ENCODE measurements at regions not wholly inside any gene's neighbourhood (a gene's known extent, or its start where the extent isn't known, plus 50 kb on each side); places are given as distances from the start of the nearest gene placed in this dataset.

GRCh38 chr5:40052808-40053207 is 626.9 kb upstream of the PTGER4 start:
- ChIA-PET CTCF (no interaction called here), POLR2A (ENCODE audit: unreplicated experiment) (no interaction called here)
- Histone ChIP-seq H3K9me2 (replicated peaks; ENCODE audit: low read length) (peaks cover 3% of the 10 kb centered on the region), H2AFZ (ENCODE audit: low read length) (no peak overlapping the region), H3K27me3 (ENCODE audit: low read length) (no peaks in the 10 kb centered on the region), H3K79me2 (ENCODE audit: low read length) (no peaks in the 10 kb centered on the region), H3K27ac (ENCODE audit: low read length) (peak overlapping the region; percentile 48), H3K4me2 (ENCODE audit: low read length) (peak overlapping the region; percentile 8), H4K20me1 (ENCODE audit: low read length) (no peaks in the 10 kb centered on the region), H3K4me3 (ENCODE audit: low read length) (no peak overlapping the region), H3K36me3 (ENCODE audit: low read depth, low read length) (no peaks in the 10 kb centered on the region), H3K4me1 (ENCODE audit: insufficient read depth, low read length) (peaks cover 14% of the 10 kb centered on the region), H3F3A (ENCODE audit: low read length, unreplicated experiment) (no peaks in the 10 kb centered on the region), H3K9ac (ENCODE audit: low read length) (no peak overlapping the region), H3K9me3 (ENCODE audit: low read length) (no peaks in the 10 kb centered on the region)
- no TSS peak for BruUV-seq (replicated peaks)
- TF ChIP-seq CTCF (conservative IDR thresholded peaks at IDR 0.05; ENCODE audit: low read depth, low read length) (no peak), EZH2phosphoT487 (IDR thresholded peaks at IDR 0.05; ENCODE audit: borderline replicate concordance, low read length) (no peak), EZH2 (IDR thresholded peaks at IDR 0.05; ENCODE audit: low read length, unreplicated experiment) (no peak)
- intact Hi-C loops (cut with micrococcal nuclease) = no loop called here
- DNase-seq (peak; percentile 88), ATAC-seq (peak; percentile 98)

- TF ChIP-seq EZH2phosphoT487 (IDR thresholded peaks at IDR 0.05; ENCODE audit: borderline replicate concordance, low read length) = no peak
- TF ChIP-seq EZH2 (IDR thresholded peaks at IDR 0.05; ENCODE audit: low read length, unreplicated experiment) = no peak
- TF ChIP-seq CTCF (conservative IDR thresholded peaks at IDR 0.05; ENCODE audit: low read depth, low read length) = no peak
- H3K4me2 ChIP-seq (ENCODE audit: low read length) = peak overlapping the region; percentile 46
Measured at GRCh38 chr5:40046792-40047191, 622.0 kb upstream of the DAB2 start.

GRCh38 chr5:40045429-40045828 is 620.6 kb upstream of the DAB2 start:
- Histone ChIP-seq H3K36me3 (ENCODE audit: low read depth, low read length) (no peaks in the 10 kb centered on the region), H2AFZ (ENCODE audit: low read length) (no peak overlapping the region), H3K27me3 (ENCODE audit: low read length) (no peaks in the 10 kb centered on the region), H3K4me1 (ENCODE audit: insufficient read depth, low read length) (peaks cover 41% of the 10 kb centered on the region), H3K79me2 (ENCODE audit: low read length) (no peaks in the 10 kb centered on the region), H3K9ac (ENCODE audit: low read length) (0 out of 2 replicates have a peak overlapping the region, but pooled peaks have one; percentile 50), H3K9me3 (ENCODE audit: low read length) (no peaks in the 10 kb centered on the region), H3K4me2 (ENCODE audit: low read length) (peak overlapping the region; percentile 46), H3F3A (ENCODE audit: low read length, unreplicated experiment) (peaks cover 10% of the 10 kb centered on the region), H3K9me2 (replicated peaks; ENCODE audit: low read length) (peaks cover 3% of the 10 kb centered on the region), H3K4me3 (ENCODE audit: low read length) (no peak overlapping the region), H3K27ac (ENCODE audit: low read length) (peak overlapping the region; percentile 93), H4K20me1 (ENCODE audit: low read length) (no peaks in the 10 kb centered on the region)
- no TSS peak for BruUV-seq (replicated peaks)
- POLR2A ChIA-PET (ENCODE audit: unreplicated experiment) = interaction anchor here (0.6 kb wide), 1 partner anchor 630 kb away, joined by 3 read pairs; no protein-coding TSS in a partner anchor
- intact Hi-C loops (cut with micrococcal nuclease) = loop anchor here (5.0 to 10.0 kb wide), 4 partner anchors 127 to 692 kb away; no protein-coding TSS in a partner anchor
- DNase-seq (no peak), ATAC-seq (no peak)
- TF ChIP-seq CTCF (conservative IDR thresholded peaks at IDR 0.05; ENCODE audit: low read depth, low read length) (no peak), EZH2 (IDR thresholded peaks at IDR 0.05; ENCODE audit: low read length, unreplicated experiment) (no peak), EZH2phosphoT487 (IDR thresholded peaks at IDR 0.05; ENCODE audit: borderline replicate concordance, low read length) (no peak)
- CTCF ChIA-PET = no interaction called here

More at GRCh38 chr5:40046792-40047191, 622.0 kb upstream of the DAB2 start:
- ChIA-PET POLR2A (ENCODE audit: unreplicated experiment) (no interaction called here), CTCF (no interaction called here)
- ATAC-seq (peak; percentile 92), DNase-seq (peak; percentile 93)
- Histone ChIP-seq H3K27ac (ENCODE audit: low read length) (peak overlapping the region; percentile 93), H3K79me2 (ENCODE audit: low read length) (no peaks in the 10 kb centered on the region), H2AFZ (ENCODE audit: low read length) (no peak overlapping the region), H3F3A (ENCODE audit: low read length, unreplicated experiment) (peaks cover 10% of the 10 kb centered on the region), H3K36me3 (ENCODE audit: low read depth, low read length) (no peaks in the 10 kb centered on the region), H3K9me3 (ENCODE audit: low read length) (no peaks in the 10 kb centered on the region), H3K4me3 (ENCODE audit: low read length) (0 out of 2 replicates have a peak overlapping the region, but pooled peaks have one; percentile 2), H4K20me1 (ENCODE audit: low read length) (no peaks in the 10 kb centered on the region), H3K27me3 (ENCODE audit: low read length) (no peaks in the 10 kb centered on the region), H3K4me1 (ENCODE audit: insufficient read depth, low read length) (peaks cover 30% of the 10 kb centered on the region), H3K9me2 (replicated peaks; ENCODE audit: low read length) (peaks cover 3% of the 10 kb centered on the region), H3K9ac (ENCODE audit: low read length) (peak overlapping the region; percentile 50)
- intact Hi-C loops (cut with micrococcal nuclease) = loop anchor here (1.0 to 10.0 kb wide), 6 partner anchors 126 to 691 kb away; no protein-coding TSS in a partner anchor
- no TSS peak for BruUV-seq (replicated peaks)
